NCI-H1105 (cell line): ENCODE measurements at regions not wholly inside any gene's neighbourhood (a gene's known extent, or its start where the extent isn't known, plus 50 kb on each side); places are given as distances from the start of the nearest gene placed in this dataset.
A peak's percentile ranks its signal among the peaks of the same experiment; 100 is the strongest.

Experiments used
- DNase-seq: peaks from one replicate; lab custom pipeline; 2025; lab: John Stamatoyannopoulos, UW

- no peak for DNase-seq
These were observed 164.3 kb downstream of the SETD4 start for GRCh38 chr21:35896060-35896459.

GRCh38 chr21:35895598-35895997, 164.7 kb downstream of the SETD4 start:
- no peak for DNase-seq

- no peak for DNase-seq
These were observed 167.2 kb downstream of the SETD4 start for GRCh38 chr21:35893156-35893555.

- no peak for DNase-seq
These were observed 173.4 kb downstream of the SETD4 start for GRCh38 chr21:35886887-35887286.

- no peak for DNase-seq
These were observed 174.3 kb downstream of the SETD4 start for GRCh38 chr21:35885942-35886541.

GRCh38 chr21:35882791-35883240, 177.5 kb downstream of the SETD4 start:
- DNase-seq = no peak

- no peak for DNase-seq
These were observed 186.9 kb downstream of the SETD4 start for GRCh38 chr21:35873441-35873840.

- no peak for DNase-seq
These were observed 188.4 kb downstream of the SETD4 start for GRCh38 chr21:35871906-35872305.

- no peak for DNase-seq
These were observed 191.5 kb downstream of the SETD4 start for GRCh38 chr21:35868869-35869223.

- DNase-seq = no peak
These were observed 192.1 kb downstream of the SETD4 start for GRCh38 chr21:35868005-35868868.

- no peak for DNase-seq
These were observed 196.3 kb downstream of the SETD4 start for GRCh38 chr21:35864039-35864438.

GRCh38 chr21:35862969-35863368, 197.4 kb downstream of the SETD4 start:
- DNase-seq = no peak

- DNase-seq = peak; percentile 29
These were observed 198.7 kb downstream of the SETD4 start for GRCh38 chr21:35861661-35862060.

GRCh38 chr21:35860189-35860869, 200.0 kb downstream of the SETD4 start:
- DNase-seq = no peak

- no peak for DNase-seq
These were observed 200.6 kb downstream of the SETD4 start for GRCh38 chr21:35859677-35860076.

- no peak for DNase-seq
These were observed 203.2 kb downstream of the SETD4 start for GRCh38 chr21:35857095-35857494.

GRCh38 chr21:35855484-35855883, 204.8 kb downstream of the SETD4 start:
- DNase-seq = no peak

GRCh38 chr21:35854281-35854680, 206.0 kb downstream of the SETD4 start:
- DNase-seq = no peak

- DNase-seq = no peak
These were observed 206.7 kb downstream of the SETD4 start for GRCh38 chr21:35853321-35854239.

GRCh38 chr21:35852820-35853219, 207.5 kb downstream of the SETD4 start:
- DNase-seq = no peak

GRCh38 chr21:35850542-35851103, 209.7 kb downstream of the SETD4 start:
- no peak for DNase-seq

- no peak for DNase-seq
These were observed 210.3 kb downstream of the SETD4 start for GRCh38 chr21:35850029-35850428.
